ENCODE measurements at regions not wholly inside any gene's neighbourhood (a gene's known extent, or its start where the extent isn't known, plus 50 kb on each side); places are given as distances from the start of the nearest gene placed in this dataset.

GRCh38 chr6:78427386-78427785 is 440.0 kb upstream of the IRAK1BP1 start:
- TF ChIP-seq CTCF (IDR thresholded peaks at IDR 0.05; ENCODE audit: low read depth, low read length), result no peak
- TF ChIP-seq EZH2phosphoT487 (IDR thresholded peaks at IDR 0.05; ENCODE audit: low read depth), result no peak
